Activated CD8-positive, alpha-beta memory T cell treated with anti-CD3 and anti-CD28 coated beads for 1 hour (primary cell): ENCODE measurements at regions not wholly inside any gene's neighbourhood (a gene's known extent, or its start where the extent isn't known, plus 50 kb on each side); places are given as distances from the start of the nearest gene placed in this dataset.
"Not testable (repeated sequence)": the region's sequence is repeated elsewhere in the genome, so short reads cannot be mapped to it uniquely, and the experiment has no call there.

Experiments used
- DNase-seq, 2 donors: peaks; one replicate each; pipeline ENCODE4 v3.0.0-alpha.2; 2020; ENCODE audit warnings: low read depth in 1 of 2; ENCODE audit errors: extremely low read depth in 1 of 2

- no peak for DNase-seq
Measured at GRCh38 chr6:21708320-21708580, 114.7 kb downstream of the SOX4 start.

DNA sequence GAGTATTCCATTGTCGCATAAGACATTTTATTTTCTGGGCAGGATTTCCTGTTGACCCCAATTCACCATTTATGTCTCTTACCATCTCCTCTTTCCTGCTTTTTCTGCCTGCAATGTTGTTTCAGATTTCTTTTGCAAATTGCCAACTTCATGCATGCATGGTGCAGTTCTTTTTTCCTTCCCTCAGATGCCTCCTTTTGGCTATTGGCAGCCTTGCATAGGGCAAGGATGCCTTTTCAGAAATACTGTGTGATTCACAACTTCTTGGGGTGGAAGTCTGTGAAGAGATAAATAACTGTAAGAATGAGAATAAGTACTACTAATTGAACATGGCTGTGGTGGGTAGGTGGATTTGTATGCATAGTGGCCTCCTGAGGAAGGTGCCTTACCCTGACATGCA, 116.7 kb downstream of the SOX4 start:
- no peak for DNase-seq

DNA sequence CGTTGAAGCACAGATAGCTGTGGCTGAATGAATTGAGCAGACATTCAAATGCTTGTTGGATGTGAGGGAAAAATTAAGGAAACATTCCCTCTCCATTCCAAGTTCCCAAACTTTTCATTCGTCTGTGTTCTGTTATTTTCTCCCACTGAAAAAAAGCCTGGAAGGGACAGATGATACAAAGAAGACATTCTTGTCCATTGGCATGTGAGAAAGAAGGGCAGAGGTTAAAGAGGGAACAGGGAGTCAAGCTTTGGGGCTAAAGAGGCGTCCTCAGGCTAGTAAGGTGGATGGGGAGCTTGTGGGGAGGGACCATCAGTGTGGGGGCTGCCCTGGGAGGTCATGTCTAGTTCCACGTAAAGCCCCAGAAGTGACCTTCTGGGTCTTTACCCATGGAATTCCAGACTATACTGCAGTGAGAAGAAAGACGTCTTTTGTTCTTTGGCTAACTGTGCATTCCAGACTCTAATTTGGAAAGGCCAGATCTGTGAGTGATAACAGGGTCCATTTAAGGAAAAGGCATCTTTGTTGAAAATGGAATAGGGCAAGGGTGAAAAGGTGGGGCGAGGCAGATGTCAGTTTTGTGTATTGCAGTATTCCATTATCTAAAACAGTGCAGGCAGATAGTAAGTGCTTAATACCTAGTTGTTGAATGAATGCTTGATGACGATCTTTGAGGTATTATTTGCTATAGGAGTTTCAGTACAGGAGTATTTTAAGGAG, 117.5 kb downstream of the SOX4 start:
- DNase-seq = no peak

GRCh38 chr6:21712213-21712612, 118.7 kb downstream of the SOX4 start:
- DNase-seq = no peak

GRCh38 chr6:21713481-21713880, 119.9 kb downstream of the SOX4 start:
- no peak for DNase-seq

DNA sequence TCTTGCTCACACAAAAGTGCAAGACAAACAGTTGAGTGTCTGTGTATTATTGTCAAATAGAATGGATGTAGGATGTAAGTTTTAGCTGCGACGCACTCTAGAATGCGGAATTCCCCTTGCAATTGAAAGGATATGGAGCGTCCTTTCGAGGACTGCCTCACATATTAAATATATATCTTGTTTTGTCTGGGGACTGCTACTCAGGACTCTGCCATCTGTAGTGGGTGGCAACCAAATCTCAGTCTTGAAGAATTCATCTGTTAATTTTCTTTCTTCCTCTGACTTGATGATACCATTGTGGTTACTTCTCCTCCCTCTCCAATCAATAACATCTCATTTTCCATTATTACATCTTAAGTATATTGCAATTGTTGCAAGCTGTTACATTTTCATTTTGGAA, 121.6 kb downstream of the SOX4 start:
- DNase-seq = no peak

- DNase-seq = no peak
Measured at GRCh38 chr6:21722510-21722909, 129.0 kb downstream of the SOX4 start.

DNA sequence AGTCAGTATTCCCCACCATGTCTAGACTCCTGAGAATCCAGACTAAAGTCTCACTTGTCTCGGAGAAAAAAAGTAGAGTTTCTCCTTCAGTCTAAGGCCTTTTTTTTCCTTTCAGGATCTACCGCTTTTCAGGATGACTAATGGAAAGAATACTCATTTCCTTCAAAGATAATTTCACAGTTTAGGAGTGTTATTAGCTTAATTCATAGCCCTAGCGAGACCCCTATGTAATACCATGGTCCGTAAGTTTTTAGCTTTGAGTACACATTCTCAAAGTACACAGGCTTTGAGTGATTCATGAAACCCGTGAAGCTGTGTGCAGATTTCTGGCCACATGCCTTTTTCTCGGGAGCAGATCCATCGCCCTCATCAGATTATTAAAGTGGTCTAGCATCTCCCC, 133.1 kb downstream of the SOX4 start:
- no peak for DNase-seq

GRCh38 chr6:21728141-21728540, 134.6 kb downstream of the SOX4 start:
- no peak for DNase-seq

- DNase-seq = no peak
Measured at GRCh38 chr6:21729431-21729830, 135.9 kb downstream of the SOX4 start.

DNA sequence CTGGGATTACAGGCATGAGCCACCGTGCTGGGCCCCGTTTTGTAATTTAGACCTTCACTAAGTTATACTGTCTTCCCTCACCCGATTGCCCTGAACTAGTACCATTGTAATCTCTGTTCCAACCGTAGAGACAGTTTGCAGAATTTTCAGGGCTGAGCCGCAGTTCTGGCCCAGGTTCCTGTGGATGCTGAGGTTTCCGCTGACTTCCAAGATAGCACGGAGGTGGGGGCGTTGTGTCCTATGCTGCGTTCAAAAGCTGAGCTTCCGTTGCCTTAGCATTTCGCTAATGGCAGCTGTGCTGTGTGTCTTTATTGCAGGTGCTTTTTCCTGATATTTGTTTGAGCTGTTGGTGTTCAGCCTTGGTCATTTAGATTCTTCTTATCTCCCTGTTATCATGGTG, 137.0 kb downstream of the SOX4 start:
- DNase-seq = no peak

- no peak for DNase-seq
Measured at GRCh38 chr6:21731411-21732031, 138.0 kb downstream of the SOX4 start.

- DNase-seq = not testable (repeated sequence)
Measured at GRCh38 chr6:21732032-21732730, 138.6 kb downstream of the SOX4 start.

- no peak for DNase-seq
Measured at GRCh38 chr6:21732731-21733130, 139.2 kb downstream of the SOX4 start.

DNA sequence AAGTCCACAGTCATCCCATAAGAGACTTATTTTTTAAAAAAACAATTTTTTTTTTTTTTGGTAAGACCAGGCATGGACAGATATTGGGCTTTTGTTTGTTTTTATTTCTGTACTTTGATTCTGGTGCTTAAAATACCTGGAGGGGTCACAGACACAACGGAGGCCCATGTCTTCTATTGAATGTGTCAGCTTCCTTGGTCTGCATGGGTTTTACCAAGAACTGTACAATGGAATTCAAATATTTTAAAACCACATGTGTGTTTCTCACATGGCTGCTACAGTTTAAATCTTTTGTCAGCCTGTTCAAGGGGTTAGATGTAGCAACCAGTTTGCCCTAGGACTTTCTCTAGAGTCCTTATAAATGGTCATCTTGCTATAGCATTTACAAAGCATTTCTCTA, 139.8 kb downstream of the SOX4 start:
- no peak for DNase-seq

GRCh38 chr6:21734204-21734603, 140.7 kb downstream of the SOX4 start:
- DNase-seq = no peak

- DNase-seq = no peak
Measured at GRCh38 chr6:21738180-21739094, 144.9 kb downstream of the SOX4 start.

- DNase-seq = no peak
Measured at GRCh38 chr6:21739241-21739640, 145.7 kb downstream of the SOX4 start.

GRCh38 chr6:21739838-21740237, 146.3 kb downstream of the SOX4 start:
- no peak for DNase-seq

DNA sequence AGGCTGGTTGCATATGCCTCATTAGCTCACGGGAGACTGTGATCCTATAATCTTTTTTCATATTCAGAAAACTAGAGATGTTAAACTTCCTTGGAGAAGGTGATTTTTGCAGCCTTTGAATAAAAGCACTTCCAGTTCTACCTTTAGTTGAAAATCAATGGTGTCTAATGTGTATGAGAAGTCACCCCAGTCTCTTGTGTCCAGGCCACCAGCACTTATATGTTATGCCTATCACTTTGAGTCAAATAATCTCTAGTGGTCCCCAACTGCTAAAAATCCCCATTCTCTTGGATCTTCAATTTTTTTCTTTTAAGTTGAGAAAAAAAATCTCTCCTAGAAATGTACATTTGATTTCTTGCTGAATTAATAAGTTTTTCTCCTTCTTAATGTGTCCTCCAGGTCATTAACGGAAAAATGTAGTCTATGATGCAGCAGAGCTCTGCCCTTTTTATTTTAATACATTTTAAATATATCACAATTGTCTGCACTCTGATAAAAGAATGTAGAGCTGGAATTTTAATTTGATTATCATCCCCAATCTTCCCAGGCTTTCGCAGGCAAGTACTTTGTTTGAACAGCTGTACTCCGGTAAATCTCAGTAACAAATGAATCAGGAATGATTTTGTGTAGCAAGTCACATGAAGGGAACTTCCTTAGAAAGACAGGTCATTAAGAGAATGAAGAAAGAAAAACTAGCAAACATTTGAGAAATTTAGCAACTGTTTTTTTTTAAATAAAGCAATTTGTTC, 147.0 kb downstream of the SOX4 start:
- no peak for DNase-seq
